B cell (primary cell): ENCODE measurements at regions not wholly inside any gene's neighbourhood (a gene's known extent, or its start where the extent isn't known, plus 50 kb on each side); places are given as distances from the start of the nearest gene placed in this dataset.

Experiments
- ATAC-seq: fragments of 200-7000 bp; cut with Tn5 transposase; one replicate; pipeline ENCODE4 v1.10.0; 2021; ENCODE audit warnings: low read depth, mild to moderate bottlenecking, moderate number of reproducible peaks, moderate library complexity
- CTCF ChIA-PET: fragments of 350-600 bp; sonication (Branson Sonifier 250); formaldehyde crosslinking; loops from one replicate; lab custom pipeline; 2021; ENCODE audit warnings: antibody characterized with exemption, inconsistent platforms; lab: Charles Lee
- POLR2A ChIA-PET: fragments of 350-600 bp; sonication (Branson Sonifier 250); formaldehyde crosslinking; loops from one replicate; lab custom pipeline; 2021; ENCODE audit warnings: antibody characterized with exemption; lab: Charles Lee
- DNase-seq: peaks from one replicate; pipeline ENCODE4 v3.0.0; 2013
- H2AFZ ChIP-seq: 2 replicates; pipeline ENCODE4 v1.6.1; 2012; ENCODE audit warnings: mild to moderate bottlenecking, low read depth, low read length; ENCODE audit not compliant: insufficient read depth, poor library complexity, severe bottlenecking
- H3K27ac ChIP-seq, 2 donors: 1 replicate in 1 of 2; 2 replicates in 1 of 2; pipeline ENCODE4 v1.5.1; 2012 to 2013; ENCODE audit warnings: low read length in 2 of 2, mild to moderate bottlenecking in 2 of 2, moderate library complexity in 1 of 2
- H3K27me3 ChIP-seq, 4 experiments: fragments of 200-600 bp in 1 of 4; sonication (generic) in 1 of 4; replicated peaks in 1 of 4; 1 replicate in 2 of 4; 2 replicates in 2 of 4; pipeline versions ENCODE4 v1.6.1 to v1.7.0; 2013 to 2016; ENCODE audit warnings: low read length in 3 of 4, mild to moderate bottlenecking in 2 of 4, mixed read lengths in 1 of 4, moderate library complexity in 1 of 4; ENCODE audit not compliant: insufficient read depth in 4 of 4, control insufficient read depth in 3 of 4; ENCODE audit errors: control extremely low read depth in 1 of 4
- H3K36me3 ChIP-seq, 2 experiments: replicated peaks in 1 of 2; 1 replicate in 1 of 2; 2 replicates in 1 of 2; pipeline versions ENCODE4 v1.6.1 to v1.7.1; 2013; ENCODE audit warnings: low read length in 1 of 2; ENCODE audit not compliant: insufficient read depth in 2 of 2, control insufficient read depth in 1 of 2; ENCODE audit errors: control extremely low read depth in 1 of 2, extremely low read depth in 1 of 2
- H3K4me1 ChIP-seq, 2 donors: fragments of 200-600 bp in 1 of 2; sonication (generic) in 1 of 2; 1 replicate in 1 of 2; 2 replicates in 1 of 2; pipeline versions ENCODE4 v1.5.1 to v1.6.1; 2013 to 2017; ENCODE audit warnings: low read length in 2 of 2; ENCODE audit not compliant: control insufficient read depth in 2 of 2, insufficient read depth in 2 of 2
- H3K4me2 ChIP-seq: replicated peaks from 2 replicates; pipeline ENCODE3; 2012; ENCODE audit warnings: mild to moderate bottlenecking, low read depth, low read length; ENCODE audit not compliant: poor library complexity, severe bottlenecking
- H3K4me3 ChIP-seq, 5 experiments: fragments of 200-600 bp in 1 of 5; sonication (generic) in 1 of 5; 1 replicate in 3 of 5; 2 replicates in 2 of 5; pipeline versions ENCODE4 v1.5.1 to v1.7.0; 2011 to 2016; ENCODE audit warnings: low read length in 4 of 5, mild to moderate bottlenecking in 4 of 5, low read depth in 2 of 5, control low read depth in 1 of 5, moderate library complexity in 1 of 5; ENCODE audit not compliant: insufficient read depth in 1 of 5; ENCODE audit errors: control extremely low read depth in 1 of 5, extremely low read depth in 1 of 5
- H3K79me2 ChIP-seq: fragments of 200-600 bp; sonication (generic); one replicate; pipeline ENCODE4 v1.6.0; 2016; ENCODE audit warnings: low read length; ENCODE audit not compliant: control insufficient read depth, insufficient read depth
- H3K9ac ChIP-seq: fragments of 200-600 bp; sonication (generic); 2 replicates; pipeline ENCODE4 v1.6.1; 2017; ENCODE audit warnings: mild to moderate bottlenecking, low read length, moderate library complexity
- H3K9me3 ChIP-seq, 3 donors: one replicate each; pipeline versions ENCODE4 v1.6.1 to v1.7.1; 2013; ENCODE audit warnings: low read length in 2 of 3; ENCODE audit not compliant: control insufficient read depth in 2 of 3, insufficient read depth in 1 of 3; ENCODE audit errors: control extremely low read depth in 1 of 3
- H4K20me1 ChIP-seq: 2 replicates; pipeline ENCODE4 v1.6.0; 2012; ENCODE audit warnings: mild to moderate bottlenecking, low read length; ENCODE audit not compliant: insufficient read depth, control insufficient read depth, poor library complexity, severe bottlenecking
- H3K27ac Mint-ChIP-seq: one replicate; pipeline ENCODE4 v1.8.0; 2021; ENCODE audit warnings: mixed read lengths
- H3K27me3 Mint-ChIP-seq: one replicate; pipeline ENCODE4 v1.8.0; 2021; ENCODE audit warnings: mixed read lengths
- H3K4me1 Mint-ChIP-seq: one replicate; pipeline ENCODE4 v1.8.0; 2021; ENCODE audit warnings: mixed read lengths
- H3K4me3 Mint-ChIP-seq: one replicate; pipeline ENCODE4 v1.8.0; 2021; ENCODE audit warnings: mixed read lengths
- H3K9me3 Mint-ChIP-seq: one replicate; pipeline ENCODE4 v1.8.0; 2022; ENCODE audit warnings: mixed read lengths; ENCODE audit not compliant: insufficient read depth
- EZH2 ChIP-seq: IDR thresholded peaks from 2 replicates; pipeline ENCODE4 v1.6.1; 2012; ENCODE audit warnings: borderline replicate concordance, low read depth, mild to moderate bottlenecking, moderate library complexity, low read length; ENCODE audit not compliant: insufficient read depth, poor library complexity, severe bottlenecking
- WGBS: methylation state at CpG from one replicate; pipeline ENCODE4 v1.1.5; 2013; ENCODE audit warnings: missing lambda C conversion rate; ENCODE audit not compliant: insufficient coverage; 5-methylcytosine and 5-hydroxymethylcytosine counted together
- intact Hi-C: fragments of 100-400 bp; cut with micrococcal nuclease; formaldehyde crosslinking; loops from one replicate; pipeline ENCODE4 v1.10.0; 2022
- TF ChIP-seq, protein P1 (sequence below): fragments of 200-600 bp; IDR thresholded peaks from one replicate; pipeline ENCODE4 v1.8.0; 2022; ENCODE audit warnings: antibody characterized with exemption, mild to moderate bottlenecking

GRCh38 chr12:105454688-105455087 is 124.2 kb downstream of the C12orf75 start:
- Histone ChIP-seq H3K36me3 (no peaks in the 10 kb centered on the region), H3K4me3 (no peak overlapping the region), H4K20me1 (no peaks in the 10 kb centered on the region), H3K79me2 (no peaks in the 10 kb centered on the region), H3K9ac (no peak overlapping the region), H3K4me2 (no peak overlapping the region), H3K27ac (no peak overlapping the region), H3K9me3 (peaks cover 0 to 2% (median 0%) of the 10 kb centered on the region in 3 donors), H3K27me3 (peaks cover 0 to 3% (median under 1%) of the 10 kb centered on the region in 4 experiments), H2AFZ (no peak overlapping the region), H3K4me1 (no peaks in the 10 kb centered on the region)
- ChIA-PET CTCF (no interaction called here), POLR2A (no interaction called here)
- H3K27me3 Mint-ChIP-seq = peaks cover 41% of the 10 kb centered on the region
- ATAC-seq (no peak), DNase-seq (no peak)
- 100% methylated on average over 2 of the region's 4 CpGs for WGBS
- TF ChIP-seq EZH2 = no peak
- TF ChIP-seq, protein P1, sequence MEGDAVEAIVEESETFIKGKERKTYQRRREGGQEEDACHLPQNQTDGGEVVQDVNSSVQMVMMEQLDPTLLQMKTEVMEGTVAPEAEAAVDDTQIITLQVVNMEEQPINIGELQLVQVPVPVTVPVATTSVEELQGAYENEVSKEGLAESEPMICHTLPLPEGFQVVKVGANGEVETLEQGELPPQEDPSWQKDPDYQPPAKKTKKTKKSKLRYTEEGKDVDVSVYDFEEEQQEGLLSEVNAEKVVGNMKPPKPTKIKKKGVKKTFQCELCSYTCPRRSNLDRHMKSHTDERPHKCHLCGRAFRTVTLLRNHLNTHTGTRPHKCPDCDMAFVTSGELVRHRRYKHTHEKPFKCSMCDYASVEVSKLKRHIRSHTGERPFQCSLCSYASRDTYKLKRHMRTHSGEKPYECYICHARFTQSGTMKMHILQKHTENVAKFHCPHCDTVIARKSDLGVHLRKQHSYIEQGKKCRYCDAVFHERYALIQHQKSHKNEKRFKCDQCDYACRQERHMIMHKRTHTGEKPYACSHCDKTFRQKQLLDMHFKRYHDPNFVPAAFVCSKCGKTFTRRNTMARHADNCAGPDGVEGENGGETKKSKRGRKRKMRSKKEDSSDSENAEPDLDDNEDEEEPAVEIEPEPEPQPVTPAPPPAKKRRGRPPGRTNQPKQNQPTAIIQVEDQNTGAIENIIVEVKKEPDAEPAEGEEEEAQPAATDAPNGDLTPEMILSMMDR = no peak
- intact Hi-C loops = no loop called here
- H3K4me1 Mint-ChIP-seq = no peaks in the 10 kb centered on the region
- no peak overlapping the region for H3K4me3 Mint-ChIP-seq
- H3K27ac Mint-ChIP-seq = no peak overlapping the region
- peaks cover 4% of the 10 kb centered on the region for H3K9me3 Mint-ChIP-seq

GRCh38 chr12:105455261-105455660 is 124.8 kb downstream of the C12orf75 start:
- no peak overlapping the region for H3K4me3 Mint-ChIP-seq
- H3K4me3 ChIP-seq = no peak overlapping the region
- no peak overlapping the region for H3K27ac ChIP-seq
- H3K9me3 Mint-ChIP-seq = peaks cover 4% of the 10 kb centered on the region
- H4K20me1 ChIP-seq = no peaks in the 10 kb centered on the region
- no peak overlapping the region for H3K27ac Mint-ChIP-seq
- ChIA-PET POLR2A (no interaction called here), CTCF (no interaction called here)
- H3K4me2 ChIP-seq = no peak overlapping the region
- DNase-seq = no peak
- peaks cover 37% of the 10 kb centered on the region for H3K27me3 Mint-ChIP-seq
- no peak for ATAC-seq
- peaks cover 0 to 2% (median 0%) of the 10 kb centered on the region in 3 donors for H3K9me3 ChIP-seq
- no peaks in the 10 kb centered on the region for H3K36me3 ChIP-seq
- H3K9ac ChIP-seq = no peak overlapping the region
- no peaks in the 10 kb centered on the region for H3K4me1 Mint-ChIP-seq
- TF ChIP-seq, protein P1 = no peak
- no peak for TF ChIP-seq EZH2
- H3K4me1 ChIP-seq = no peaks in the 10 kb centered on the region
- H3K79me2 ChIP-seq = no peaks in the 10 kb centered on the region
- WGBS = 80% methylated on average over 2 of the region's 3 CpGs
- intact Hi-C loops = no loop called here
- peaks cover 0 to 6% (median 2%) of the 10 kb centered on the region in 4 experiments for H3K27me3 ChIP-seq
- H2AFZ ChIP-seq = no peak overlapping the region
